SK-N-MC (cell line): ENCODE measurements at regions not wholly inside any gene's neighbourhood (a gene's known extent, or its start where the extent isn't known, plus 50 kb on each side); places are given as distances from the start of the nearest gene placed in this dataset.

Experiments used
- EZH2 ChIP-seq: fragments of 200-600 bp; sonication (generic); IDR thresholded peaks from one replicate; pipeline ENCODE4 v1.6.1; 2017; ENCODE audit warnings: antibody characterized with exemption
- POLR2AphosphoS5 ChIP-seq: IDR thresholded peaks from 2 replicates; pipeline ENCODE4 v1.6.1; 2012; ENCODE audit warnings: mild to moderate bottlenecking, low read depth, low read length, borderline replicate concordance

GRCh38 chr2:126345691-126346090 is 310.3 kb upstream of the GYPC start:
- no peak for TF ChIP-seq EZH2
- no peak for TF ChIP-seq POLR2AphosphoS5
